CD4-positive, CD25-positive, alpha-beta regulatory T cell (primary cell): ENCODE measurements at regions not wholly inside any gene's neighbourhood (a gene's known extent, or its start where the extent isn't known, plus 50 kb on each side); places are given as distances from the start of the nearest gene placed in this dataset.

Experiments
- ATAC-seq, 2 donors: fragments of 150-1000 bp; cut with Tn5 transposase; one replicate each; pipeline ENCODE4 v1.10.0; 2021; ENCODE audit warnings: low read depth in 2 of 2, moderate number of reproducible peaks in 2 of 2, moderate library complexity in 1 of 2
- DNase-seq, 3 donors: peaks; one replicate each; pipeline versions ENCODE4 v3.0.0 to v3.0.0-alpha.2; 2012 to 2022; ENCODE audit warnings: mixed read lengths in 1 of 3
- H3K27ac ChIP-seq: one replicate; pipeline ENCODE4 v1.7.0; 2013; ENCODE audit warnings: mild to moderate bottlenecking, low read length; ENCODE audit not compliant: insufficient read depth, poor library complexity, severe bottlenecking
- H3K27me3 ChIP-seq: one replicate; pipeline ENCODE4 v1.7.0; 2013; ENCODE audit warnings: low read length; ENCODE audit not compliant: control insufficient read depth, insufficient read depth
- H3K36me3 ChIP-seq: one replicate; pipeline ENCODE4 v1.7.0; 2013; ENCODE audit warnings: mild to moderate bottlenecking, low read length, moderate library complexity; ENCODE audit not compliant: control insufficient read depth, insufficient read depth
- H3K4me1 ChIP-seq: 2 replicates; pipeline ENCODE4 v1.7.0; 2013; ENCODE audit warnings: mild to moderate bottlenecking, low read length; ENCODE audit not compliant: insufficient read depth, control insufficient read depth, poor library complexity, severe bottlenecking
- H3K4me3 ChIP-seq: one replicate; pipeline ENCODE4 v1.7.0; 2013; ENCODE audit warnings: low read depth, mild to moderate bottlenecking, low read length, moderate library complexity
- H3K9me3 ChIP-seq, 2 experiments: 1 replicate in 1 of 2; 2 replicates in 1 of 2; pipeline ENCODE4 v1.7.0; 2013; ENCODE audit warnings: low read length in 2 of 2, mild to moderate bottlenecking in 1 of 2, moderate library complexity in 1 of 2; ENCODE audit not compliant: control insufficient read depth in 2 of 2
- H3K27ac Mint-ChIP-seq, 3 donors: one replicate each; pipeline ENCODE4 v1.8.0; 2020 to 2022; ENCODE audit warnings: mild to moderate bottlenecking in 3 of 3, mixed read lengths in 3 of 3, moderate library complexity in 2 of 3
- H3K27me3 Mint-ChIP-seq: one replicate; pipeline ENCODE4 v1.8.0; 2022; ENCODE audit warnings: mild to moderate bottlenecking, mixed read lengths
- H3K36me3 Mint-ChIP-seq: one replicate; pipeline ENCODE4 v1.8.0; 2020; ENCODE audit warnings: mixed read lengths
- H3K4me1 Mint-ChIP-seq, 4 donors: one replicate each; pipeline ENCODE4 v1.8.0; 2020 to 2022; ENCODE audit warnings: mixed read lengths in 4 of 4, mild to moderate bottlenecking in 1 of 4
- H3K4me3 Mint-ChIP-seq, 4 donors: one replicate each; pipeline ENCODE4 v1.8.0; 2020 to 2022; ENCODE audit warnings: mild to moderate bottlenecking in 4 of 4, mixed read lengths in 4 of 4, moderate library complexity in 3 of 4
- H3K9me3 Mint-ChIP-seq, 7 donors: one replicate each; pipeline ENCODE4 v1.8.0; 2020 to 2022; ENCODE audit warnings: mixed read lengths in 7 of 7, mild to moderate bottlenecking in 3 of 7, moderate library complexity in 2 of 7

- no peaks in the 10 kb centered on the region for H3K4me1 Mint-ChIP-seq
- peaks cover 0 to 5% (median 0%) of the 10 kb centered on the region in 7 donors for H3K9me3 Mint-ChIP-seq
- no peak overlapping the region for H3K27ac ChIP-seq
- H3K36me3 Mint-ChIP-seq: no peaks in the 10 kb centered on the region
- H3K27ac Mint-ChIP-seq: no peak overlapping the region
- H3K4me3 Mint-ChIP-seq: no peak overlapping the region
- ATAC-seq: no peak
- no peak overlapping the region for H3K4me3 ChIP-seq
- no peaks in the 10 kb centered on the region for H3K27me3 Mint-ChIP-seq
- H3K9me3 ChIP-seq: peaks cover 3 to 4% of the 10 kb centered on the region in 2 experiments
- H3K4me1 ChIP-seq: no peaks in the 10 kb centered on the region
- no peaks in the 10 kb centered on the region for H3K27me3 ChIP-seq
- H3K36me3 ChIP-seq: no peaks in the 10 kb centered on the region
- DNase-seq: no peak
Observed at GRCh38 chr22:27692243-27692642, 109.3 kb downstream of the MN1 start.

- Histone ChIP-seq H3K4me1 (no peaks in the 10 kb centered on the region), H3K9me3 (peaks cover 4 to 11% of the 10 kb centered on the region in 2 experiments), H3K27ac (no peak overlapping the region), H3K36me3 (no peaks in the 10 kb centered on the region), H3K4me3 (no peak overlapping the region), H3K27me3 (no peaks in the 10 kb centered on the region)
- Mint-ChIP-seq H3K4me3 (no peak overlapping the region), H3K27me3 (peaks cover 10% of the 10 kb centered on the region), H3K9me3 (peaks cover 0 to 8% (median 0%) of the 10 kb centered on the region in 7 donors), H3K27ac (no peak overlapping the region), H3K36me3 (no peaks in the 10 kb centered on the region), H3K4me1 (no peaks in the 10 kb centered on the region)
- no peak for ATAC-seq
- DNase-seq: no peak
Observed at GRCh38 chr22:27695925-27696324, 105.6 kb downstream of the MN1 start.

- Mint-ChIP-seq H3K4me1 (no peaks in the 10 kb centered on the region), H3K27ac (no peak overlapping the region), H3K27me3 (peaks cover 10% of the 10 kb centered on the region), H3K9me3 (peaks cover 0 to 10% (median 2%) of the 10 kb centered on the region in 7 donors), H3K36me3 (no peaks in the 10 kb centered on the region), H3K4me3 (no peak overlapping the region)
- no peak for DNase-seq
- ATAC-seq: no peak
- no peaks in the 10 kb centered on the region for H3K27me3 ChIP-seq
- H3K4me1 ChIP-seq: no peaks in the 10 kb centered on the region
- H3K9me3 ChIP-seq: peaks cover 4 to 11% of the 10 kb centered on the region in 2 experiments
- no peak overlapping the region for H3K4me3 ChIP-seq
- no peaks in the 10 kb centered on the region for H3K36me3 ChIP-seq
- no peak overlapping the region for H3K27ac ChIP-seq
Observed at GRCh38 chr22:27697888-27698287, 103.7 kb downstream of the MN1 start.
